Uterus (tissue), 2 donors: ENCODE measurements at regions not wholly inside any gene's neighbourhood (a gene's known extent, or its start where the extent isn't known, plus 50 kb on each side); places are given as distances from the start of the nearest gene placed in this dataset.

ENCODE experiments used
- CTCF ChIP-seq, 4 experiments: fragments of 200-600 bp in 2 of 4; fragments of 450-650 bp in 2 of 4; sonication (generic) in 2 of 4; IDR thresholded peaks; one replicate each; pipeline ENCODE4 v1.5.1; 2016 to 2019; ENCODE audit warnings: antibody characterized with exemption in 4 of 4, mild to moderate bottlenecking in 2 of 4, moderate library complexity in 1 of 4
- POLR2A ChIP-seq, 2 donors: fragments of 450-650 bp; IDR thresholded peaks; one replicate each; pipeline ENCODE4 v1.6.1; 2016; ENCODE audit warnings: antibody characterized with exemption in 2 of 2, mild to moderate bottlenecking in 1 of 2, moderate library complexity in 1 of 2

DNA sequence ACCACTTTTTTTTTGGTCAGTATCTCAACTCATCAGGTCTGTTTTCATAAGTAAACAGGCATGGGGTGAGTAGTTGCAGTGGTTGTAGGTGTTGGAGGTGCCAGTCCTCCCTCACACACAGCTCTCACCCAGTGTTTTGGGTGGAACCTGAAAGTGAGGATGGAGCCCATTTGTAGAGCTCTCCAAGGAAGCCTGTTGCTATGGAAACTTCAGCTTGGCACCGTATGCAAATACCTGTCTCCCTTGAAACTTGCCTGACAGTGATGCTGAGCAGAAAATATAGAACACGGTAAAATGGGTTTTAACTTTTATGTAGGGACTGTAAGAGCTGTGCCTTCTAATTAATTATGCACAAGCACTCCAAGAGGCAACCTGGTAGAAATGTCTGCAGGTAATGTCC, 214.1 kb downstream of the AJAP1 start:
- TF ChIP-seq POLR2A (IDR thresholded peaks at IDR 0.05) (no peak), CTCF (IDR thresholded peaks at IDR 0.05) (no peak)
